ENCODE measurements at regions not wholly inside any gene's neighbourhood (a gene's known extent, or its start where the extent isn't known, plus 50 kb on each side); places are given as distances from the start of the nearest gene placed in this dataset.
"Not testable (repeated sequence)": the region's sequence is repeated elsewhere in the genome, so short reads cannot be mapped to it uniquely, and the experiment has no call there.

- Mint-ChIP-seq H3K27me3 (ENCODE audit: low read depth) (no peaks in the 10 kb centered on the region), H3K4me3 (no peak overlapping the region), H3K4me1 (peaks cover 13% of the 10 kb centered on the region), H3K9me3 (no peaks in the 10 kb centered on the region), H3K27ac (ENCODE audit: unreplicated experiment) (no peak overlapping the region), H3K36me3 (ENCODE audit: low read depth) (peaks cover 10% of the 10 kb centered on the region)
- no peak for DNase-seq (ENCODE audit: low read depth, low spot score)
- TF ChIP-seq CTCF (conservative IDR thresholded peaks at IDR 0.05): no peak
These were observed 104.5 kb downstream of the CRLF3 start for GRCh38 chr17:30720013-30720471.

- peak; percentile 77 for TF ChIP-seq CTCF (conservative IDR thresholded peaks at IDR 0.05)
- not testable (repeated sequence) for H3K36me3 Mint-ChIP-seq (ENCODE audit: low read depth); H3K9me3 Mint-ChIP-seq; H3K27ac Mint-ChIP-seq (ENCODE audit: unreplicated experiment); H3K27me3 Mint-ChIP-seq (ENCODE audit: low read depth)
- H3K4me1 Mint-ChIP-seq: peaks cover 13% of the 10 kb centered on the region
- H3K4me3 Mint-ChIP-seq: peak overlapping the region; percentile 10
- DNase-seq (ENCODE audit: low read depth, low spot score): peak; percentile 77
These were observed 105.1 kb downstream of the CRLF3 start for GRCh38 chr17:30719131-30719973.

- H3K4me1 Mint-ChIP-seq: peaks cover 10% of the 10 kb centered on the region
- not testable (repeated sequence) for H3K4me3 Mint-ChIP-seq; H3K36me3 Mint-ChIP-seq (ENCODE audit: low read depth); H3K9me3 Mint-ChIP-seq; H3K27me3 Mint-ChIP-seq (ENCODE audit: low read depth); DNase-seq (ENCODE audit: low read depth, low spot score); H3K27ac Mint-ChIP-seq (ENCODE audit: unreplicated experiment)
These were observed 105.8 kb downstream of the CRLF3 start for GRCh38 chr17:30718691-30719090.

- H3K36me3 Mint-ChIP-seq (ENCODE audit: low read depth); H3K9me3 Mint-ChIP-seq; H3K4me3 Mint-ChIP-seq; H3K27ac Mint-ChIP-seq (ENCODE audit: unreplicated experiment); H3K27me3 Mint-ChIP-seq (ENCODE audit: low read depth); DNase-seq (ENCODE audit: low read depth, low spot score): not testable (repeated sequence)
- H3K4me1 Mint-ChIP-seq: peaks cover 10% of the 10 kb centered on the region
These were observed 106.4 kb downstream of the CRLF3 start for GRCh38 chr17:30718099-30718447.

- Mint-ChIP-seq H3K4me3 (peak overlapping the region; percentile 17), H3K27ac (ENCODE audit: unreplicated experiment) (no peak overlapping the region), H3K4me1 (peaks cover 10% of the 10 kb centered on the region), H3K36me3 (ENCODE audit: low read depth) (peaks cover 6% of the 10 kb centered on the region), H3K27me3 (ENCODE audit: low read depth) (no peaks in the 10 kb centered on the region), H3K9me3 (no peaks in the 10 kb centered on the region)
- no peak for DNase-seq (ENCODE audit: low read depth, low spot score)
- TF ChIP-seq CTCF (conservative IDR thresholded peaks at IDR 0.05): no peak
These were observed 107.0 kb downstream of the CRLF3 start for GRCh38 chr17:30717291-30718098.

- Mint-ChIP-seq H3K36me3 (ENCODE audit: low read depth) (peaks cover 6% of the 10 kb centered on the region), H3K27ac (ENCODE audit: unreplicated experiment) (no peak overlapping the region), H3K27me3 (ENCODE audit: low read depth) (no peaks in the 10 kb centered on the region), H3K4me1 (peaks cover 10% of the 10 kb centered on the region), H3K9me3 (no peaks in the 10 kb centered on the region), H3K4me3 (no peak overlapping the region)
- no peak for DNase-seq (ENCODE audit: low read depth, low spot score)
- TF ChIP-seq CTCF (conservative IDR thresholded peaks at IDR 0.05): no peak
These were observed 107.8 kb downstream of the CRLF3 start for GRCh38 chr17:30716461-30717290.

All from neural crest cell (in vitro differentiated cells).